Natural killer cell (primary cell): ENCODE measurements at regions not wholly inside any gene's neighbourhood (a gene's known extent, or its start where the extent isn't known, plus 50 kb on each side); places are given as distances from the start of the nearest gene placed in this dataset.

Source experiments
- ATAC-seq, 3 donors: fragments of 150-1000 bp in 2 of 3; fragments of 200-7000 bp in 1 of 3; cut with Tn5 transposase; 1 replicate in 1 of 3; 2 replicates in 2 of 3; pipeline ENCODE4 v1.10.0; 2021; ENCODE audit warnings: mild to moderate bottlenecking in 2 of 3, moderate library complexity in 2 of 3
- DNase-seq, 2 donors: peaks; one replicate each; pipeline versions ENCODE4 v3.0.0 to v3.0.0-alpha.2; 2013 to 2021; ENCODE audit warnings: mixed read lengths in 1 of 2
- H3K27ac ChIP-seq: one replicate; pipeline ENCODE4 v1.5.1; 2013; ENCODE audit warnings: mild to moderate bottlenecking, low read length
- H3K27me3 ChIP-seq: one replicate; pipeline ENCODE4 v1.6.1; 2013; ENCODE audit warnings: low read length; ENCODE audit not compliant: control insufficient read depth, insufficient read depth
- H3K36me3 ChIP-seq: one replicate; pipeline ENCODE4 v1.6.1; 2013; ENCODE audit warnings: low read length; ENCODE audit not compliant: control insufficient read depth, insufficient read depth
- H3K4me1 ChIP-seq: one replicate; pipeline ENCODE4 v1.6.1; 2013; ENCODE audit warnings: low read length; ENCODE audit not compliant: control insufficient read depth, insufficient read depth
- H3K4me3 ChIP-seq: one replicate; pipeline ENCODE4 v1.5.1; 2013; ENCODE audit warnings: low read length
- H3K9me3 ChIP-seq: one replicate; pipeline ENCODE4 v1.6.1; 2013; ENCODE audit warnings: low read length; ENCODE audit not compliant: control insufficient read depth, insufficient read depth
- H3K27ac Mint-ChIP-seq, 2 donors: one replicate each; pipeline ENCODE4 v1.8.0; 2022; ENCODE audit warnings: mild to moderate bottlenecking in 2 of 2, mixed read lengths in 2 of 2, moderate library complexity in 1 of 2
- H3K27me3 Mint-ChIP-seq, 2 donors: one replicate each; pipeline ENCODE4 v1.8.0; 2022; ENCODE audit warnings: low read depth in 2 of 2, mixed read lengths in 2 of 2
- H3K36me3 Mint-ChIP-seq: one replicate; pipeline ENCODE4 v1.8.0; 2022; ENCODE audit warnings: mixed read lengths
- H3K4me1 Mint-ChIP-seq, 2 donors: one replicate each; pipeline ENCODE4 v1.8.0; 2022; ENCODE audit warnings: mixed read lengths in 2 of 2
- H3K4me3 Mint-ChIP-seq: one replicate; pipeline ENCODE4 v1.8.0; 2022; ENCODE audit warnings: mild to moderate bottlenecking, moderate library complexity, mixed read lengths
- H3K9me3 Mint-ChIP-seq, 2 donors: one replicate each; pipeline ENCODE4 v1.8.0; 2022; ENCODE audit warnings: mixed read lengths in 2 of 2
- WGBS: methylation state at CpG from one replicate; pipeline ENCODE4 v1.1.7; 2013; ENCODE audit warnings: missing lambda C conversion rate; ENCODE audit not compliant: insufficient coverage; 5-methylcytosine and 5-hydroxymethylcytosine counted together
- intact Hi-C: fragments of 100-400 bp; cut with micrococcal nuclease; formaldehyde crosslinking; loops from one replicate; pipeline ENCODE4 v1.14.2; 2022
- TF ChIP-seq, protein P1 (sequence below): fragments of 200-600 bp; IDR thresholded peaks from one replicate; pipeline ENCODE4 v1.8.0; 2022; ENCODE audit warnings: antibody characterized with exemption

DNA sequence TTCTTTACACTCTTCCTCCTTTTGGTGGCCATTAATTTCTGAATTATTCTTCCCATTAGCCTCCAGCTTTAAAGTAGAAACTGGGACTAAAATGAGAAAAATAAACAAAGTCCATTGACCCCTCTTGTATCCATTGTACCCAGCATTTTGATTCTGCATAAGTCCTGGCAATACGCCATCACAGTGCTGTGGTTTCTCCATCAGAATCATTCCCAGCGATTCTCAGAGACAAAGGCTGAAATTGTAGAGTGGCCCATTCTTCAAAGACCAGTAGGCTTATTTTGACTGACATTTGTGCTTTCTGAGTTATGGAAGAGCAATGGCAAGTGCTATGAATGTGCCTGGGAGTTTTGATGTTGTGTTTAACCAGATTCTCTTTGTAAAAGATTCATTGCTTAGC lies 199.3 kb upstream of the GALNT5 start:
- Mint-ChIP-seq H3K4me1 (no peaks in the 10 kb centered on the region), H3K9me3 (no peaks in the 10 kb centered on the region), H3K4me3 (no peak overlapping the region), H3K36me3 (no peaks in the 10 kb centered on the region), H3K27me3 (no peaks in the 10 kb centered on the region), H3K27ac (no peak overlapping the region)
- no peaks in the 10 kb centered on the region for H3K27me3 ChIP-seq
- intact Hi-C loops = no loop called here
- H3K9me3 ChIP-seq = no peaks in the 10 kb centered on the region
- DNase-seq (no peak), ATAC-seq (no peak)
- 98% methylated on average over 2 of the region's 2 CpGs for WGBS
- no peaks in the 10 kb centered on the region for H3K4me1 ChIP-seq
- H3K36me3 ChIP-seq = no peaks in the 10 kb centered on the region
- TF ChIP-seq, protein P1, sequence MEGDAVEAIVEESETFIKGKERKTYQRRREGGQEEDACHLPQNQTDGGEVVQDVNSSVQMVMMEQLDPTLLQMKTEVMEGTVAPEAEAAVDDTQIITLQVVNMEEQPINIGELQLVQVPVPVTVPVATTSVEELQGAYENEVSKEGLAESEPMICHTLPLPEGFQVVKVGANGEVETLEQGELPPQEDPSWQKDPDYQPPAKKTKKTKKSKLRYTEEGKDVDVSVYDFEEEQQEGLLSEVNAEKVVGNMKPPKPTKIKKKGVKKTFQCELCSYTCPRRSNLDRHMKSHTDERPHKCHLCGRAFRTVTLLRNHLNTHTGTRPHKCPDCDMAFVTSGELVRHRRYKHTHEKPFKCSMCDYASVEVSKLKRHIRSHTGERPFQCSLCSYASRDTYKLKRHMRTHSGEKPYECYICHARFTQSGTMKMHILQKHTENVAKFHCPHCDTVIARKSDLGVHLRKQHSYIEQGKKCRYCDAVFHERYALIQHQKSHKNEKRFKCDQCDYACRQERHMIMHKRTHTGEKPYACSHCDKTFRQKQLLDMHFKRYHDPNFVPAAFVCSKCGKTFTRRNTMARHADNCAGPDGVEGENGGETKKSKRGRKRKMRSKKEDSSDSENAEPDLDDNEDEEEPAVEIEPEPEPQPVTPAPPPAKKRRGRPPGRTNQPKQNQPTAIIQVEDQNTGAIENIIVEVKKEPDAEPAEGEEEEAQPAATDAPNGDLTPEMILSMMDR = no peak
- no peak overlapping the region for H3K4me3 ChIP-seq
- no peak overlapping the region for H3K27ac ChIP-seq

DNA sequence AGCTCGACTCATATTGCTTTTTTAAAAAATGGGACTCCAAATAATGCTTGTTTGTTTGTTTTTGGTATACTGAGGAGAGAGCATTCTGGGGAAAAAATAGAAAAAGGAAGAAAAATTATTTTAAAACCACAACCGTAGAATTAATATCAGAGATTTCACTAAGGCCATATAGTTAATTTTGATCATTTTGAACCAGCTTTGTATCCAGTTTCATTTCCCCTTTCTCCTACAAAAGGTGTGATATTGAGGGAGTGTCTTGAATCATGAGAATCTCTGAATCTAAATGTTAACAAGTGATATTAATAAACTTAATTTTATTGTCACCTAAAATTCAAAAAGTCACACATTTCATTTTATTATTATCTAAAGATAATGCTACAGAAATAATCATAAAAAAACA lies 198.5 kb upstream of the GALNT5 start:
- no peak overlapping the region for H3K27ac Mint-ChIP-seq
- H3K36me3 Mint-ChIP-seq = no peaks in the 10 kb centered on the region
- H3K4me3 Mint-ChIP-seq = no peak overlapping the region
- ATAC-seq (no peak), DNase-seq (no peak)
- no peaks in the 10 kb centered on the region for H3K27me3 Mint-ChIP-seq
- H3K27ac ChIP-seq = no peak overlapping the region
- no peaks in the 10 kb centered on the region for H3K36me3 ChIP-seq
- no peaks in the 10 kb centered on the region for H3K9me3 Mint-ChIP-seq
- TF ChIP-seq, protein P1 = no peak
- no peaks in the 10 kb centered on the region for H3K4me1 ChIP-seq
- H3K4me1 Mint-ChIP-seq = no peaks in the 10 kb centered on the region
- WGBS = no CpG with 5 or more reads among the region's 2 CpGs
- no peaks in the 10 kb centered on the region for H3K27me3 ChIP-seq
- no peaks in the 10 kb centered on the region for H3K9me3 ChIP-seq
- intact Hi-C loops = no loop called here
- H3K4me3 ChIP-seq = no peak overlapping the region

DNA sequence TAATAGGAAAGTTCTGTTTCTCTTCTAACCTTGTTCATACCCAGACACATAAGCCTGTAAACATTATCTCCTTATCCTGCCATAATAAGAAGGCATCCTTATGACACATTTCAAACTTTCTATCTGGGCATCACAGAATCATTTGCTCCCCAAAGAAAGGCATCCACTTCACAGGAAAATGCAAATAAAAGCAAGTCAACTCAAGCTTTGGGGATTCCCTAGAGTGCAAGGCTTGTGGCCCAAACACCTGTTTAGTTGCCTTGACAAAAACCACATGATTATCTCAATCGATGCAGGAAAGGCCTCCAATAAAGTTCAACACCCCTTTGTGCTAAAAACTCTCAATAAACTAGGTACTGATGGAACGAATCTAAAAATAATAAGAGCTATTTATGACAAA lies 195.7 kb upstream of the GALNT5 start:
- intact Hi-C loops = no loop called here
- Mint-ChIP-seq H3K9me3 (no peaks in the 10 kb centered on the region), H3K4me3 (no peak overlapping the region), H3K27ac (no peak overlapping the region), H3K36me3 (no peaks in the 10 kb centered on the region), H3K4me1 (no peaks in the 10 kb centered on the region), H3K27me3 (no peaks in the 10 kb centered on the region)
- H3K4me3 ChIP-seq = no peak overlapping the region
- no peaks in the 10 kb centered on the region for H3K27me3 ChIP-seq
- WGBS = 51% methylated on average over 2 of the region's 2 CpGs
- no peak overlapping the region for H3K27ac ChIP-seq
- no peak for DNase-seq
- H3K4me1 ChIP-seq = no peaks in the 10 kb centered on the region
- H3K9me3 ChIP-seq = no peaks in the 10 kb centered on the region
- ATAC-seq = no peak
- TF ChIP-seq, protein P1 = no peak
- H3K36me3 ChIP-seq = no peaks in the 10 kb centered on the region

DNA sequence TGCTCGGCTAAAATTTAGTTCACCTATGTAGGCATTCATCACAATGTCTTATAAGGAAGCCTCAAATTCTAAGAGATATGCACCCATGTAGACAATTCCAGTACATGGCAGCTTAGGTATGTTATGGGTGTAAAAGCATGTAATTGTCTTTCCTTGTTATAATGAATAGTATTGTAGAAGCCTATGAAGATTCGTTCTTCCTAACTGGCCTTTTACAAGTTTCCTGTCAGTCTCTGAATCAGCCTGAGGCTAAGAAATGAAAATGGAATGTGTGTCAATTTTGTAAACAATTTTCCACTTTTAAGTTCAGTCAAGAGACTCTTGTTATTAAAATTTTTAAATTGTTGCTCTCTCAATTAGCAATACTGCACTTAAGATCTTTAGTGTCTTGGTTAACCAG lies 189.9 kb upstream of the GALNT5 start:
- H3K9me3 Mint-ChIP-seq = peaks cover 6 to 7% of the 10 kb centered on the region in 2 donors

More for the DNA sequence above, 189.9 kb upstream of the GALNT5 start:
- no peaks in the 10 kb centered on the region for H3K9me3 ChIP-seq
- intact Hi-C loops = no loop called here
- H3K4me3 Mint-ChIP-seq = no peak overlapping the region
- no peak for ATAC-seq
- no peaks in the 10 kb centered on the region for H3K4me1 ChIP-seq
- WGBS = 100% methylated on average over 1 of the region's 2 CpGs
- H3K27me3 ChIP-seq = no peaks in the 10 kb centered on the region
- H3K36me3 Mint-ChIP-seq = no peaks in the 10 kb centered on the region
- H3K27me3 Mint-ChIP-seq = no peaks in the 10 kb centered on the region
- TF ChIP-seq, protein P1 = no peak
- no peak overlapping the region for H3K27ac Mint-ChIP-seq
- H3K36me3 ChIP-seq = no peaks in the 10 kb centered on the region
- DNase-seq = no peak
- no peak overlapping the region for H3K4me3 ChIP-seq
- H3K4me1 Mint-ChIP-seq = no peaks in the 10 kb centered on the region
- no peak overlapping the region for H3K27ac ChIP-seq
